Gastroesophageal sphincter (tissue), 4 donors: ENCODE measurements at regions not wholly inside any gene's neighbourhood (a gene's known extent, or its start where the extent isn't known, plus 50 kb on each side); places are given as distances from the start of the nearest gene placed in this dataset.

Experiments used
- ATAC-seq: fragments of 150-250 bp; one replicate; pipeline ENCODE4 v1.9.1; 2016; ENCODE audit warnings: mild to moderate bottlenecking, moderate library complexity
- H3K27ac ChIP-seq, 4 donors: fragments of 200-600 bp; sonication (generic) in 3 of 4; 1 replicate in 3 of 4; 2 replicates in 1 of 4; pipeline ENCODE4 v1.5.1; 2016 to 2019
- H3K27me3 ChIP-seq: fragments of 200-600 bp; sonication (generic); one replicate; pipeline ENCODE4 v1.5.1; 2019
- H3K36me3 ChIP-seq, 2 donors: fragments of 200-600 bp; sonication (generic); one replicate each; pipeline ENCODE4 v1.5.1; 2019; ENCODE audit warnings: control low read depth in 1 of 2
- H3K4me1 ChIP-seq, 3 donors: fragments of 200-600 bp; sonication (generic); 1 replicate in 2 of 3; 2 replicates in 1 of 3; pipeline ENCODE4 v1.5.1; 2016 to 2019; ENCODE audit warnings: control low read depth in 2 of 3
- H3K4me3 ChIP-seq, 2 donors: fragments of 200-600 bp; sonication (generic); one replicate each; pipeline ENCODE4 v1.5.1; 2019; ENCODE audit warnings: mild to moderate bottlenecking in 1 of 2, moderate library complexity in 1 of 2
- H3K9me3 ChIP-seq, 3 donors: fragments of 200-600 bp; sonication (generic); one replicate each; pipeline ENCODE4 v1.5.1; 2017 to 2019; ENCODE audit warnings: control low read depth in 2 of 3
- EP300 ChIP-seq: sonication (generic); formaldehyde crosslinking; IDR thresholded peaks from one replicate; pipeline ENCODE4 v1.6.1; 2017; ENCODE audit warnings: antibody characterized with exemption, mild to moderate bottlenecking
- POLR2A ChIP-seq, 2 donors: fragments of 450-650 bp; IDR thresholded peaks; one replicate each; pipeline ENCODE4 v1.6.1; 2017; ENCODE audit warnings: antibody characterized with exemption in 2 of 2, mild to moderate bottlenecking in 2 of 2, moderate library complexity in 1 of 2
- POLR2AphosphoS5 ChIP-seq: sonication (generic); formaldehyde crosslinking; IDR thresholded peaks from one replicate; pipeline ENCODE4 v1.6.1; 2017; ENCODE audit warnings: antibody characterized with exemption
- WGBS, 2 donors: methylation state at CpG; one replicate each; pipeline ENCODE4 v1.1.5; 2018; ENCODE audit warnings: low coverage in 1 of 2; 5-methylcytosine and 5-hydroxymethylcytosine counted together
- TF ChIP-seq, protein P1 (sequence below), 4 experiments: fragments of 200-600 bp in 2 of 4; fragments of 450-650 bp in 2 of 4; sonication (generic) in 1 of 4; IDR thresholded peaks; one replicate each; pipeline ENCODE4 v1.5.1; 2017 to 2019; ENCODE audit warnings: antibody characterized with exemption in 4 of 4, mild to moderate bottlenecking in 2 of 4, moderate library complexity in 2 of 4

DNA sequence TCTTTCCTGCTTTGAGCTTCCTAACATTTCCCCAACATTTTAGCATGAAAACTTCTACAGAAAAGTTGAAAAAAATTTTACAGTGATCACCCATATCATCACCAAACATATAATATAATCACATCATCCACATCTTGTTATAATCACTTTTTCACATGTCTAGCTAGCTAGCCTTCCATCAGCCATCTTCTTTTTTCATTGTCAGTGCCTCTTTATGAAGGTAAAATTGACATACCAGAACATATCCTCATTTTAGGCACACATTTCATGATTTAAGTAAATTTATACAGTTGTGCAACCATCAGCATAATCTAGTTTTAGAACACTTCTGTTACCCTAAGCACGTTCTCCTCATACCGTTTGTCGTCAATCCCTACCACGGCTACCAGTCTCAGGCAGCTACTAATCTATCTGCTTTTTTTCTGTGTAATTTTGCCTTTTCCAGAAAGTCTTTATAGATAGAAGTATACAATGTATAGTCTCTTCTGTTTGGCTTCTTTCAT is 73.7 kb downstream of the VEGFA start:
- TF ChIP-seq POLR2AphosphoS5 (no peak), EP300 (no peak), POLR2A (IDR thresholded peaks at IDR 0.05) (no peak)
- TF ChIP-seq, protein P1, sequence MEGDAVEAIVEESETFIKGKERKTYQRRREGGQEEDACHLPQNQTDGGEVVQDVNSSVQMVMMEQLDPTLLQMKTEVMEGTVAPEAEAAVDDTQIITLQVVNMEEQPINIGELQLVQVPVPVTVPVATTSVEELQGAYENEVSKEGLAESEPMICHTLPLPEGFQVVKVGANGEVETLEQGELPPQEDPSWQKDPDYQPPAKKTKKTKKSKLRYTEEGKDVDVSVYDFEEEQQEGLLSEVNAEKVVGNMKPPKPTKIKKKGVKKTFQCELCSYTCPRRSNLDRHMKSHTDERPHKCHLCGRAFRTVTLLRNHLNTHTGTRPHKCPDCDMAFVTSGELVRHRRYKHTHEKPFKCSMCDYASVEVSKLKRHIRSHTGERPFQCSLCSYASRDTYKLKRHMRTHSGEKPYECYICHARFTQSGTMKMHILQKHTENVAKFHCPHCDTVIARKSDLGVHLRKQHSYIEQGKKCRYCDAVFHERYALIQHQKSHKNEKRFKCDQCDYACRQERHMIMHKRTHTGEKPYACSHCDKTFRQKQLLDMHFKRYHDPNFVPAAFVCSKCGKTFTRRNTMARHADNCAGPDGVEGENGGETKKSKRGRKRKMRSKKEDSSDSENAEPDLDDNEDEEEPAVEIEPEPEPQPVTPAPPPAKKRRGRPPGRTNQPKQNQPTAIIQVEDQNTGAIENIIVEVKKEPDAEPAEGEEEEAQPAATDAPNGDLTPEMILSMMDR (IDR thresholded peaks at IDR 0.05) = no peak
- ATAC-seq = no peak
- H3K4me1 ChIP-seq = no peaks in the 10 kb centered on the region
- no peaks in the 10 kb centered on the region for H3K27me3 ChIP-seq
- no peaks in the 10 kb centered on the region for H3K36me3 ChIP-seq
- 89 to 100% methylated on average over 4 of the region's 4 CpGs for WGBS, 2 donors
- no peak overlapping the region for H3K27ac ChIP-seq
- H3K4me3 ChIP-seq = no peak overlapping the region
- H3K9me3 ChIP-seq = no peaks in the 10 kb centered on the region

DNA sequence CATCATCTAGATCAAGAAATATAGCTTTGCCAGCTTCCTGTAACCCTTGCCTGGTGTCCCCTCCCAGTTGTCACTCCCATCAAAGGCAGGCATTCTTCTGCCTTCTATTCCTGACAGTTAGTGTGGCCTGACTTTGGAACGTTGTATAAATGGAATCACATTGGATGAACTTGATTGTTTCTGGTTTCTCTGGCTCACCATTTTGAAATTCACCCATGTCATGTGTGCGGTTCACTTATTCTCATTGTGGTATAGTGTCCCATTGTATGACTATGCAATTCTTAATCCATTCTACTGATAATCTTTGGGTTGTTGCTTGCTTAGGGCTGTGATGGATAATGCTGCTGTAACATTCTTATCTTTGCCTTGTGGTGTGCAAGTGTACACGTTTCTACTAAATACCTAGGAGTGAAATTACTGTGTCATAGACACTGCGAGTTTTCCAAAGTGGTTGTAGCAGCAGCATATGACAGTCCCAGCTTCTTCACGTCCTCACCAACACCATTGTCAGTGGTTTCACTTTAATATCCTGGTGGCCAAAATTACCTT is 73.2 kb downstream of the VEGFA start:
- TF ChIP-seq POLR2A (IDR thresholded peaks at IDR 0.05) (no peak), EP300 (no peak), POLR2AphosphoS5 (no peak)
- TF ChIP-seq, protein P1 (IDR thresholded peaks at IDR 0.05) = no peak
- Histone ChIP-seq H3K27ac (no peak overlapping the region), H3K9me3 (no peaks in the 10 kb centered on the region), H3K4me1 (no peaks in the 10 kb centered on the region), H3K36me3 (no peaks in the 10 kb centered on the region), H3K4me3 (no peak overlapping the region), H3K27me3 (no peaks in the 10 kb centered on the region)
- WGBS, 2 donors = 41 to 62% methylated on average over 4 to 5 of the region's 5 CpGs
- ATAC-seq = no peak

- no peak overlapping the region for H3K4me3 ChIP-seq
- H3K27me3 ChIP-seq = no peaks in the 10 kb centered on the region
- WGBS, 2 donors = 61 to 72% methylated on average over 9 to 10 of the region's 10 CpGs
- no peaks in the 10 kb centered on the region for H3K9me3 ChIP-seq
- TF ChIP-seq, protein P1 (IDR thresholded peaks at IDR 0.05) = no peak
- TF ChIP-seq POLR2A (IDR thresholded peaks at IDR 0.05) (no peak), EP300 (no peak), POLR2AphosphoS5 (no peak)
- no peak overlapping the region for H3K27ac ChIP-seq
- no peaks in the 10 kb centered on the region for H3K4me1 ChIP-seq
- no peak for ATAC-seq
- no peaks in the 10 kb centered on the region for H3K36me3 ChIP-seq
Measured at GRCh38 chr6:43842231-43842794, 72.3 kb downstream of the VEGFA start.

- H3K36me3 ChIP-seq = no peaks in the 10 kb centered on the region
- WGBS, 2 donors = 32 to 44% methylated on average over 4 to 5 of the region's 5 CpGs
- H3K27ac ChIP-seq = no peak overlapping the region
- no peak for ATAC-seq
- H3K4me1 ChIP-seq = no peaks in the 10 kb centered on the region
- H3K9me3 ChIP-seq = no peaks in the 10 kb centered on the region
- TF ChIP-seq, protein P1 (IDR thresholded peaks at IDR 0.05) = no peak
- TF ChIP-seq POLR2A (IDR thresholded peaks at IDR 0.05) = no peak
- no peak for TF ChIP-seq POLR2AphosphoS5
- no peak for TF ChIP-seq EP300
- H3K27me3 ChIP-seq = no peaks in the 10 kb centered on the region
- no peak overlapping the region for H3K4me3 ChIP-seq
Measured at GRCh38 chr6:43840490-43841218, 70.6 kb downstream of the VEGFA start.
